ENCODE measurements at regions not wholly inside any gene's neighbourhood (a gene's known extent, or its start where the extent isn't known, plus 50 kb on each side); places are given as distances from the start of the nearest gene placed in this dataset.

- TF ChIP-seq, protein P1, sequence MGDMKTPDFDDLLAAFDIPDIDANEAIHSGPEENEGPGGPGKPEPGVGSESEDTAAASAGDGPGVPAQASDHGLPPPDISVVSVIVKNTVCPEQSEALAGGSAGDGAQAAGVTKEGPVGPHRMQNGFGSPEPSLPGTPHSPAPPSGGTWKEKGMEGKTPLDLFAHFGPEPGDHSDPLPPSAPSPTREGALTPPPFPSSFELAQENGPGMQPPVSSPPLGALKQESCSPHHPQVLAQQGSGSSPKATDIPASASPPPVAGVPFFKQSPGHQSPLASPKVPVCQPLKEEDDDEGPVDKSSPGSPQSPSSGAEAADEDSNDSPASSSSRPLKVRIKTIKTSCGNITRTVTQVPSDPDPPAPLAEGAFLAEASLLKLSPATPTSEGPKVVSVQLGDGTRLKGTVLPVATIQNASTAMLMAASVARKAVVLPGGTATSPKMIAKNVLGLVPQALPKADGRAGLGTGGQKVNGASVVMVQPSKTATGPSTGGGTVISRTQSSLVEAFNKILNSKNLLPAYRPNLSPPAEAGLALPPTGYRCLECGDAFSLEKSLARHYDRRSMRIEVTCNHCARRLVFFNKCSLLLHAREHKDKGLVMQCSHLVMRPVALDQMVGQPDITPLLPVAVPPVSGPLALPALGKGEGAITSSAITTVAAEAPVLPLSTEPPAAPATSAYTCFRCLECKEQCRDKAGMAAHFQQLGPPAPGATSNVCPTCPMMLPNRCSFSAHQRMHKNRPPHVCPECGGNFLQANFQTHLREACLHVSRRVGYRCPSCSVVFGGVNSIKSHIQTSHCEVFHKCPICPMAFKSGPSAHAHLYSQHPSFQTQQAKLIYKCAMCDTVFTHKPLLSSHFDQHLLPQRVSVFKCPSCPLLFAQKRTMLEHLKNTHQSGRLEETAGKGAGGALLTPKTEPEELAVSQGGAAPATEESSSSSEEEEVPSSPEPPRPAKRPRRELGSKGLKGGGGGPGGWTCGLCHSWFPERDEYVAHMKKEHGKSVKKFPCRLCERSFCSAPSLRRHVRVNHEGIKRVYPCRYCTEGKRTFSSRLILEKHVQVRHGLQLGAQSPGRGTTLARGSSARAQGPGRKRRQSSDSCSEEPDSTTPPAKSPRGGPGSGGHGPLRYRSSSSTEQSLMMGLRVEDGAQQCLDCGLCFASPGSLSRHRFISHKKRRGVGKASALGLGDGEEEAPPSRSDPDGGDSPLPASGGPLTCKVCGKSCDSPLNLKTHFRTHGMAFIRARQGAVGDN (IDR thresholded peaks at IDR 0.05): no peak
- TF ChIP-seq TBL1XR1 (IDR thresholded peaks at IDR 0.05; ENCODE audit: low read depth, low read length) (no peak), HDGF (IDR thresholded peaks at IDR 0.05) (no peak)
Measured at GRCh38 chr12:4089121-4089606, 184.4 kb upstream of the CCND2 start (continued).

- Histone ChIP-seq H3K4me3 (no peak overlapping the region), H4K20me1 (ENCODE audit: control insufficient read depth, insufficient read depth) (no peaks in the 10 kb centered on the region), H3K27me3 (replicated peaks in 1 of 2; ENCODE audit: control insufficient read depth in 2 of 2, insufficient read depth in 2 of 2, low read length in 1 of 2) (no peaks in the 10 kb centered on the region), H2AFZ (ENCODE audit: control insufficient read depth, low read depth, low read length) (no peak overlapping the region), H3K4me1 (ENCODE audit: control insufficient read depth, insufficient read depth, low read length) (no peaks in the 10 kb centered on the region; the same call in 1 of the 2 replicates), H3K36me3 (ENCODE audit: control insufficient read depth in 2 of 2, insufficient read depth in 2 of 2, low read length in 1 of 2) (no peaks in the 10 kb centered on the region), H3K27ac (ENCODE audit: control insufficient read depth, insufficient read depth) (no peak overlapping the region), H3K79me2 (ENCODE audit: control insufficient read depth, insufficient read depth, low read length) (no peaks in the 10 kb centered on the region), H3K9me3 (replicated peaks; ENCODE audit: control insufficient read depth, insufficient read depth, low read length) (no peaks in the 10 kb centered on the region), H3K4me2 (ENCODE audit: control insufficient read depth, insufficient read depth) (no peak overlapping the region), H3K9ac (ENCODE audit: control insufficient read depth, insufficient read depth, low read length) (no peak overlapping the region)
- WGBS (ENCODE audit: insufficient coverage, insufficient replicate concordance, low lambda C conversion rate, missing lambda C conversion rate): 87% methylated on average over 9 of the region's 9 CpGs
- ChIA-PET SMC1A (ENCODE audit: uncharacterized antibody, unreplicated experiment) (no interaction called here), RAD21 (ENCODE audit: unreplicated experiment) (no interaction called here), CTCF (no interaction called here), POLR2A (no interaction called here)
- intact Hi-C loops (cut with micrococcal nuclease; ENCODE audit: unreplicated experiment): no loop called here
- DNase-seq (ENCODE audit: low read depth, low spot score): no peak
- no peak for FAIRE-seq
- TF ChIP-seq ATF7 (IDR thresholded peaks at IDR 0.05; ENCODE audit: low read depth) (no peak), CREM (IDR thresholded peaks at IDR 0.05; ENCODE audit: low read depth) (no peak)
- in situ Hi-C loops (cut with MboI): no loop called here
- no TSS peak for BruUV-seq (replicated peaks)
- ATAC-seq: no peak
Measured at GRCh38 chr12:4088451-4088850, 185.1 kb upstream of the CCND2 start.
